Hypothalamus (tissue), 51 donors: ENCODE measurements at regions not wholly inside any gene's neighbourhood (a gene's known extent, or its start where the extent isn't known, plus 50 kb on each side); places are given as distances from the start of the nearest gene placed in this dataset.
A peak's percentile ranks its signal among the peaks of the same experiment; 100 is the strongest.

ENCODE experiments used
- DNase-seq, 51 donors: peaks; one replicate each; lab custom pipeline; 2025; lab: John Stamatoyannopoulos, UW

DNA sequence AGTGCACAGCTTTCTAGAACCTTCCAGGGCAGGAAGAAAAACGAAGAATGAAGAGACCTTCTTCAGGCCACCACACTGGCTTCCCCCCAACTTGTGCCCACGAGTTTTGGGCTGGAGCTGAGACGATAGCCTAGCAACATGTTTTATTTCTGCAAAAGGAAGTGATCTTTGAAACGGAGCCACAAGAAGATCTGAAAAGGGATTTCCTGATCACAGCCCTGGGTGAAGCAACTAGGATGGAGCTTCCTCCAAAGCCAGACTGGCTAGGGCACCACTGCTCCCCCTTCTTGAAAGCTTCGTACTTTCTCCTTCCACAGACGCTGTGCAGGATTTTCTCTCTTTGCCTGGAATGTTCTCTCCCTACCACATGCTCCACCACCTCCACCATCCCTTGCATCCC lies 418.3 kb downstream of the MED13L start:
- DNase-seq, result peak in 9 of 51 donors; percentile 1 to 22 (median 4)

DNA sequence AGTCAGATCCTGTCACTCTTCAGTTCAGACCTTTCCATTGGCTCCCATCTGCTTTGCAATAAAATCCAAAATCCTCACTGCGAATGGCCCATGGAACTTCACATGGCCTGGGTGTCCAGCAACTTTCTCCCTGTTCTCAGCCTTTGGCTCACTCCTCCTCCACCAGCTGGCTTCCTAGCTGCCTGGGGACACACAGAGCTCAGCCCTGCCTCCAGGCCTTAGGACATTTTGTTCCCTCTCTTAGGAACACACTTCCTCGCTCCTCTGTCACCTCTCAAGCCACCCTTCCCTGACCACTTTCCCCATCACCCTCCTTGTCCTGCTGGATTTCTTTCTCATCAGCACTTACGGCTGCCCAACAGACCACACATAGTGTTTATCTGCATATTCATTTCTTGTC lies 419.6 kb downstream of the MED13L start:
- DNase-seq, result no peak

DNA sequence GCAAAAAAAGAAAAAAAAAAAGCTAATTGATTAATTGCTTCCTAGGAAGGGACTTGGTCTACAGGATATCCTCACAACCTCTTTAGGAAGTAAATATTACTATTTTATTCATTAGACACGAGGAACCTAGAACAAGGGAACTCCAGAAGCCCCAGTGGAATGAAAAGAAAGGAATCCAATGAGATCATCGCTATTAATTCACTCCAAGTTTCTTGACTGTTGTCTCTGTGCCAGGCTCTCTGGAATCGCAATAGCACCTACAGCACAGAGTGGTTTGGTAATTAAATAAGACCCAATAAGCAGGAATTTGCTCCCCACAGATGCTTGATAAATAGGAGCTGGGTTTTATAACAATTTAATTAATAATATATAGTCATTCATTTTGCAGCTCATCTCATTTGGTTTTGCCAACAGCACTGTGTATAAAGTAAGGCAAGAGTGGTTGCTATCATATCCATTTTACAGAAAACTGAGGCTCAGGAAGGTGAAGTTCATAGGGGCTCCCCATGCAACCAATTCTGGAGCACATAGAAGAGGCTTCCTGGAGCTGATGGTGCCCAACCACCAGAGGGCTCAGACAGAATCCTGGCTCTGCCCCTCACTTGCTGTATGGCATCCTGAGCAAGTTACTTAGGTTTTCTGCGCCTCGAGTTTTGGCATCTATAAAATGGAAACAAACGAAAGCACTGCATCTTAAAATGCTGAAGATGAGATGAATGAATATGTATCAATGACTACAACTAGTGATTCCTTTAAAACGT lies 420.2 kb downstream of the MED13L start:
- DNase-seq, result no peak

DNA sequence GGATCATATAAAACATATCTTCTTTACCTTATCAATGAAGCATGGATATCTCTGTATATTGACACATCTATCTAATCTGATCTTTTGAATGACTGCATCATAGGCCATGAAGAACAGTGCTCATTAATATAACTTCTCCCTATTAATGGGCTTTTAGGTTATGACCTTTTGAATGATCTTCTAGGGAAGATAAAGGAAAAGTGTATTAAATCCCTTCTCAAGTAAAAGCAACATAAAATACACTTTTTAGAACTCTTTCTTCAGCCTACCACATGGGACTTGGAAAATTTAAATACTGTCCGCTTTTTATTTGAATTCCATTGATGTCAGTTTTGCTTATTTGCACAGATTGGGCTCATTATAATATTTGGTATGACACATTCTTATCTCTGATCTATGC lies 425.4 kb downstream of the MED13L start:
- no peak for DNase-seq

DNA sequence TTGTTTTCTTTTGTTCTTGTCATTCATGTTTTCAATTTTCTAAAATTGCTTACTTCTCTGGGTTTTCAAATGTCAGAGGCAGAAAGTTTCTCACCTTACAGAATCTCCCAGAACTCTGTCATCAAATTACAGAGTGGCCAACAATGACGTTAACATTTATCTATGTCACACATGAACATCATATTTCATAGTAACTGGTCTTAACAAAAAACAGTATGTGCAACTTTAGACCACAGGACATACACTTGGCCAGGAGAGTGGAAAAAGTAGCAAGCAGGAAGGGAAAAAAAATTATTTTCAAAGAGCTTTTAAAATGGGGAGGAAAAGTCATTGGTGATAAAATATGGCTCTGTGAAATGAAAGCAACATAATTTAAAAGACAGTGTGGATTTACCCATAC lies 426.5 kb downstream of the MED13L start:
- no peak for DNase-seq

DNA sequence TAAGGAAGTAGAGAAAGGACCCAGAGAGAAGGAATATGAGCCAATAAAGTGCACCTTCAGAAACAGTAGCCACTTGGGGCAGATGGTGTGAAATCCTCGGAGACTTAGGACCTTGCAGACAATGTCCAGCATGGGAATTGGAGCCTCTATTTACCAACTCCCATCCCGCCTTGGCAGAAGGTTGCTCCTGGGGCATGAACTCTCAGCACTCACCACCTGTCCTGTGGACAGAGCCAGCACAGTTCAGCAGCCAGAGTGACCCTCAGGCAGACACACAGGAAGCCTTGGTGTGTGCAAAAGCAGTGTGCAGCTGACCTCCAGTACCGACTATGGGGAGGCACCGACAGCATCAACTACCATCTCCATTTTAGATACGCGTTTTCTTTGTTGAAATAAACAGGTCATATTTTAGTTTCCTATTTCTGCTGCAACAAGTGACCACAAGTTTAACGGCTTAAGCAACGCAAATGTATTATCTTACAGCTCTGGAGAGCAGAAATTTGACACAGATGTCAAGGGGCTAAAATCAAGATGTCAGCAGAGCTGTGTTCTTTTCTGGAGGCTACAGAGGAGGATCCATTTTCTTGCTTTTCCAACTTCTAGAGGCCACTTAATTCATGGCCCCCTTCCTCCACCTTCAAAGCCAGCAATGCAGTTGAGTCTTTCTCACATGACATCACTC lies 428.1 kb downstream of the MED13L start:
- no peak for DNase-seq

DNA sequence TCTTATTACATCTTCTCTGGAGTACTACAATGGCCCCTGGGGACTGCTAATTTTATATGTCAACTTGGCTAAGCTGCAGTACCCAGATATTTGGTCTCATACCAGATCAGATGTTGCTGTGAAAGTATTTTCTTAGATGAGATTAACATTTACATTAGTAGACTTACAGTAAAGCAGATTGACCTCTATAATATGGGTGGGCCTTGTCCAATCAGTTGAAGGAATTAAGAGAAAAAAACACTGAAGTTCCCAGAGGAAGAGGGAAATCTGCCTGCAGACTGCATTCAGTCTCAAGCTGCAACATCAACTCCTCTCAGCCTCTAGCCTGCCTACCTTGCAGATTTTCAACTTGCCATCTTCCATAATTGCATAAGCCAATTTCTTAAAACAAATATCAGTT lies 430.1 kb downstream of the MED13L start:
- DNase-seq, result no peak

DNA sequence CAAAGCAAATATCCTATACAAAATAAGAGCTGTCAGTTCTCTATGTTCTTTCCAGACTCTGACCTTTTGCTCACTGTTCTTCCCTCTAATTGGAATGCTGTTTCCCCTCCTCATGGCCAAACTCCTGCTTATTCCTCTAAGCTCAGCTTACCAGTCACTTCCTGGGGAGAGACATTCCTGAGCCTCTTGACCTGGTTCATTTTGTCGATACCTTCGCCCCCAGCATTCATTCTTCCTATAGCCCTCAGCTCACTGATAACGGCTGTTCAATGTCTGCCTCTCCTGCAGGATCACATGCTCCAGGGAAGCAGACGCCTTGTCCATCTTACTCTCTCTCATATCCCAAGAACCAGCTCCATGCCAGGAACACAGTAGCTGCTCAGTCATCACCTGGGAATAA lies 431.0 kb downstream of the MED13L start:
- no peak for DNase-seq

DNA sequence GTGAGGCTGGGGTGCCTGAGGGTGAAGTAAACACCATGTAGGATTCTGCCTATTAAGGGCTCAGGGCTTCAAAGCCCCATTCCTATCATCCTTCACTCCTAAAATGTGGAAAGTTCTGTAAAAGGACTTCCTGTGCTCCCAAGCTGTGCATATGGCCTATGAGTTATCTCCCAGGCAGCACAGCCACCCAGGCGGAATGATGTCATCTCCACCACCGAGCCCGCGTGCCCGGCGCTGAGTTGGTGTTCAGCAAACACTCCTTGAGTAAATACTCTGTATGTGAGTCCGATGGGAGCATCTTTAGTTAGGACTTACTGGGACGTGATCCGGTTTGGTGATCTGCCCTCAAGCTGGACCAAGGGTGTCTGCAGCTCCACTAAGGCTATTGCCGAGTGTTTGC lies 437.3 kb downstream of the MED13L start:
- DNase-seq, result no peak

DNA sequence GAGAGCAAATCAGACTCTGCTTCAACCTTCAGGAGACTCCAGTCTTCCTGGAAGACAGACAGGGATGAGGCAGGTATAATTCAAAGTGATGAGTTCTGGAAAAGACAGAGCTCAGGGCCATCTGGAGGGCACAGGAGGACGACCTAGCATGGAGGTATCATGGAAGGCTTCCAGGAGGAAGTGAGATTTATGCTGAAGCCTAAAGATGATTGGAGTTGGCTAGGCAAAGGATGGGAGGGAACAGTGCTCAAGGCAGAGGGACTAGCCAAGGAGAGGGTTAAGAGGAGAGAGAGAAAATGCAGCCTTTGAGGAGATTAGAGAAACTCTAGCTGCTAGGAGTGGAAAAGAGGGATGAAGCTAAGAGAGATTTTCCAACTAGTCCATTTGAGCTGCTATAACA lies 438.5 kb downstream of the MED13L start:
- DNase-seq, result no peak

DNA sequence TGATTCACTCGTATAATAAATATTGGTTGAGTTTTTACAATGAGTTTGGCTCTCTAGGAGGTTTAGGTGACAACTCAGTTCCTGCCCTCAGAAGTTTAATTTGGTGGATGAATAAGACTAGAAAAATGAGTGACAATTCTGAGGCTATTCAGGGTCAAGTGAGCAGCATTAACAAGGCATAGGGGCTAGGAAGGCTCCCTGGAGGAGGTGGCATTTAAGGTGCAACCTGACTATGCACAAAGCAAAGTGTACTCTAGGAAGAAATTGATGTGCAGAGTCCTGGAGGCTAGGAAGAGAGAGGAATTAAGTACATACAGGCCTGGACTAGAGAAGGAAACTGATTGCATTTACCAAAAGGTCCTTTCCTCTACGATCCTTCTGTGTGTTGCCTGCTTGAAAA lies 440.3 kb downstream of the MED13L start:
- no peak for DNase-seq

DNA sequence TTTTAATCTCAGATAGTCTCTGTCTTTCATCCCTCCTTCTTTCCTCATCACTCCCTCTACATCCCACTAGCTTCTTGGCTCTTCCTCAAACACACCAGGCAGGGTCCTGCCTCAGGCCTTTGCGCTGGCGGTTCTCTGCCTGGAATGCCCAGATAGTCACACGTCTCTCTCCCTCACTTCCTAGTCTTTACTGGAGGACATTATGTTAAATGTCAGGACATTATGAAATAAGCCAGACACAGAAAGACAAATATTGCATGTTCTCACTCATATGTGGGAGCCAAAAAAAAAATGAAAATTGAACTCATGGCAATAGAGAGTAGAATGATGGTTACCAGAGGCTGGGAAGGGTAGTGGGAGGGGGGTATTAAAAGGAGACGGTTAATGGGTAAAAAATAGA lies 442.0 kb downstream of the MED13L start:
- no peak for DNase-seq

DNA sequence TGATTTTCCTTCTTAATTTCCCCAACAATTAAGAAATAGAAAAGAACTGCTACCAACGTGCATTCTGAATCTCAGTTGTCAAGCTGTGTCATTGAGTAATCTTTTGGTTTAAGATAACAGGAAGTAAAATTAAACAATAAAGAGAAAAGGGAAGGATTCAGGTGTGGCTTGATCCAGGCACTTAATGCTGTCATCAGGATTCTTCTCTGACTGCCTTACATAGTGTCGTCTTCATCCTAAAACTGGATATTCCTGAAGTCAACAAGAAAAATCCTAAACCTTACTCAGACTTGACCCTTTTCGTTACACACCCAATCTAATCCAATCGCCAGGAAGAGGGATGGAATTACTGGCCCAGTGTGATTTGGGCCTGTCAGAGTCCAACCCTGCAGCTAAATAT lies 443.8 kb downstream of the MED13L start:
- no peak for DNase-seq

DNA sequence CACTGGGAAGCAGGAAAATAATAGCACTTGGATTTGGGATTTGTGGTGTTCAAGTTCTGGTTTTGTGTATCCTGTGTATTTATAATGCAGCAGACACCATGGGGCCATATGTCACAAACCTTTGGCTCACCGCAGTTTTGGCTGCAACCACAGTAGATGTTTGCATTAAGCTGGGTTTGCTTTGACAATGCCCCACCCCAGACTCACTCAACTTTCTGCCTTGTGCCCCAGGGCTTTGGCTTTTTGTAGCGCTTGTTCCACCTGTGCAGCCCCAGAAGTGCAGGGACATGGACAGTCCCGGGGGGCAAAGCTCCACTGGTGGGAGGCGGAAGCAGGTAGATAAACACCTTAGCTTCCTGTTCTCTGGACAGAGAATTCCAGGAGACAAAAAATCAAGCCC lies 446.9 kb downstream of the MED13L start:
- no peak for DNase-seq

DNA sequence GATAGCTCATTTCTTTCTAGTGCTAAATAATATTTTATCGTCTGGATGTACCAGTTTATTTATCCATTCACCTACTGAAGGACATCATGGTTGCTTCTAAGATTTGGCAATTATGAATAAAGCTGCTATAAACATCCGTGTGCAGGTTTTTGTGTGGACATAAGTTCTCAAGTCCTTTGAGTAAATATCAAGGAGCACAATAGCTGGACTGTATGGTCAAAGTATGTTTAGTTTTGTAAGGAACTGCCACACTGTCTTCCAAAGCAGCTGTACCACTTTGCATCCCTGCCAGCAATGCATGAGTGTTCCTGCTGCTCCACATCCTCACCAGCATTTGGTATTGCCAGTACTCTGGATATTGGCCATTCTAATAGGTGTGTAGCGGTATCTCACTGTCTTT lies 447.4 kb downstream of the MED13L start:
- DNase-seq, result no peak

DNA sequence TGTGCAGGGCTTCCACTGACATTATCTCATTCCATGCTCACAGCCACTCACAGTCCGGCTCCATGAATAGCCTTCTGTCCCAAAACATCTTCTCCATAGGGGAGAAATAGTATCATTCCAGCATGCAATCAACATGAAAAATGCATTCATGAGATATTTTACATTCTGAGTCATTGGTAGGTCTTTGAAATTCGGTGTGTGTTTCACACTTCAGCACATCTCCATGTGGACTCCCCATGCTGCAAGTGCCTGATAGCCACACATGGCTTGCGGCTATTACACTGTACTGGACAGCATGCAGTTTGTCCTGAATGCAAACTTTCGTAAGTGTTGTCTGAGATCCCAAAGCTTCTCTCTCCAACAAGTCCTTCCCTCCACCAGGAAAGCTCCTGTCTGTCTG lies 449.3 kb downstream of the MED13L start:
- no peak for DNase-seq

DNA sequence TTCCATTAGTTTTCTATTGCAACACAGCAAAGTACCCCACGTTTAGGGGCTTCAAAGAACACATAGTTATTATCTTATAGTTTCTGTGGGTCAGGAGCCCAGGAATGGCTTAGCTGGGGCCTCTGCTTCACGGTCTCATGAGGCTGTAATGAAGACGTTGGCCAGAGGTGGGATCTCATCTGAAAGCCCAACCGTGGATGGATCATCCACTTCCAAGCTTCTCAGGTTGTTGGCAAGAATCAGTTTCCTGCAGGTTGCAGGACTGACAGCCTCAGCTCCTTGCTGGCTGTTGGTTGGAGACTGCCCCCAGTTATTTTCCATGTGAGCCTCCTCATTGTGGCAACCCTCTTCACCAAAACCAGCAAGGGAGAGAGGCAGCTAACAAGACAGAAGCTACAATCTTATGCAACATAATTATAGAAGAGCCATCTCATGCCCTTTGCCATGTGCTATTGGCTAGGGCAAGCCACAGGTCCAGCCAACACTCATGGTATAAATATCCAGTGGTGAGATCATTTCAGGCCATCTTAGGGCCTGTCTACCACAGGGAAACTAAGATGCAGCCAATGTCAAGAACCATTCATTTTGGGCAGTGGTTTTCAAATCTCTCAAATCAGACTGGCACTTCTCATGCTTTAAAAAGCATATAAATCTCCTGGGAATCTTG lies 452.4 kb downstream of the MED13L start:
- DNase-seq, result no peak

DNA sequence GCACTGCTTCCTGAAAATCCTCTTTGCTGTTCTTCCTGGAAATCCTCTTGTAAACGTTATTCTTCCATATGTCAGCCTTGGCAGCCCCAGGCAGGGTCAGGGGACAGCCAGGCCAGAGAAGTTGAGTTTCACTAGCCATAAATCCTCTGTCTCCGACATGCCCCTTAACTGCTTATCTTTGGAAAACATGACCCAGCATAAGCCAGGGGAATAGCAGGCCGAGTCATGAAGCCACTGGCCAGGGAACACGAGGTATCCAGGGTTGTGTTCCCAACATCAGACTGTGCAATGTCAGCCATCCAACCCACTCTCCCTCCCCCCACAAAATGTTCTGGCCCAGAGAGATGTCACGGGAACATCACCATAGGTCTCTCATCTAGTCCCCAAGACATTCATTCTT lies 453.9 kb downstream of the MED13L start:
- no peak for DNase-seq

DNA sequence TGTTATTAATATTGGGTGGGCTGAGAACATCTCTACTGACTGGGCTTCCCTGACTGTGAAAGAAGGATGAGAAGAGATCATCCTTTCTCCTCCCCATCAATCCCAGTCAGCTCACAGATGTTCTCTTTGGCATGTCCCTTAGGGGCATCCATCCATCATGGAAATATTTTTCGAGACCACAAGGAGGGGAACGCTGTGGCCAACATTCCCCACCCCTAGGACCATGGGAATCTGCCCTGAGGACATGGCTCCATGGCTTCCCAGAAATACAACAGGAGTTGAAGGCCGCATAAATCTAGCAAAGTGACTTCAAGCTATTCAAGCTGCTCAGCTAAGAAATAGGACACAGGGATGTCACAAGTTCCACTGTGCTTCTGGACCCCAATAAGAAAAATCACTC lies 456.8 kb downstream of the MED13L start:
- no peak for DNase-seq

DNA sequence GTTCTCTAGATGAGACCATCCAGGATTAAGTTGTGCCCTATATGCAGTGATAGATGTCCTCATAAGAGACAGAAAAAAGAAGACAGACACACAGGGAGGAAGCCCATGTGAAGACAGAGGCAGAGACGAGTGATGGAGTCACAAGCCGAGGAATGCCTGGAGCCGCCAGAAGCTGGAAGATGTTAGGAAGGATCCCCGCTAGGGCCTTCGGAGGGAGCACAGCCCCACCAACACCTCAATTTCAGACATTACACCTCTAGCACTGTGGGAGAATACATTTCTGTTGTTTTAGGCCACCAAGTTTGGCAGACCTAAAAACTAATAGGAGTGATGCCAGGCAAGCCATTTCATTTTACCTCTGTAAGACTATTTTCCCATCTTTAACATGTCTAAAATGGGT lies 458.5 kb downstream of the MED13L start:
- DNase-seq, result no peak

DNA sequence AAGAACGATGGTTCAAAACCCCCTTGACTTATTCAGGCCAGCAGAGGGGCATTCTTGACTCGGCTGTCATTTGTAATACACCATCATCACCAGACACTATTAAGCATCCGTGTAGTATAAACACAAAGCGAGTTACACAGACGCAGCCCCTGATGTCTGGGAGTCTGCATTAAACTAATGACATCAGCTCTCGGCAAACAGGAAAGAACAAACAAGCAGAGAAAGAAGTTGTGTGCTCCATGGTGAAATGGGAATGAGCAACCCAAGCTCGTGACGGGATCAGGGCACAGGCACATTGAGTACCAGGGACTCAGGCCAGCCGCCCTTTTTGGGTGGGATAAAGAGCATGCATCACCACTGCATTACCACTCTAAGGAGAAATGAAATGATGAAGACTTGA lies 460.1 kb downstream of the MED13L start:
- no peak for DNase-seq

DNA sequence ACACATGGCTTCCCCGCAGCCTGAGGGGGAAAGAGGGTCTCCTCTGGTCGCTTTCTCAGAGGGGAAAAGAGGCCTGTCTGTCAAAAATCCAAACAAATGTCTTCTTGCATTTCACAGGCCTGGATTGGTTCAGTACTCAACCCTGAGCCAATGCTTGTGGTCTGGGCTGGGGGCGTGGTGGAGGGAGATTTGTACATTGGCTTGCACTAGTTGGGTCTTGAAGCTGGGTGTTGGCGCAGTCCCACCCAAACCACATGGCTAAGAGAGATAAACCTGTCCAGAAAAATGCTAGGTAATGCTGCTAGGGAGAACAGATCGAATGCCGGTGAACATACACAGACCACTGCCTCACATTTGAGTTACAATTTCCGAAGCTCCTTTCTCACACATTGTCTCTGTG lies 461.6 kb downstream of the MED13L start:
- DNase-seq, result no peak
